Endothelial cell of umbilical vein (primary cell): ENCODE measurements at regions not wholly inside any gene's neighbourhood (a gene's known extent, or its start where the extent isn't known, plus 50 kb on each side); places are given as distances from the start of the nearest gene placed in this dataset.

Experiments
- BruUV-seq: library from RNA; stranded (reverse); fragments of 400-500 nt; replicated peaks from 2 replicates; lab custom pipeline; 2021; lab: Mats Ljungman, UMichigan
- CTCF ChIA-PET: fragments of 300-600, 350-600 bp; sonication (Branson Sonifier 250); formaldehyde crosslinking; loops from one replicate; lab custom pipeline; 2021; ENCODE audit warnings: antibody characterized with exemption, inconsistent platforms; lab: Charles Lee
- POLR2A ChIA-PET: fragments of 300-600, 350-600 bp; sonication (Branson Sonifier 250); formaldehyde crosslinking; loops from one replicate; lab custom pipeline; 2021; ENCODE audit warnings: antibody characterized with exemption, inconsistent platforms; lab: Charles Lee
- DNase-seq: peaks from one replicate; pipeline ENCODE4 v3.0.0-alpha.2; 2011; ENCODE audit warnings: low read depth, low spot score
- FAIRE-seq: peaks from 2 replicates; lab custom pipeline; 2011; peaks lifted over from hg19 to GRCh38; lab: Jason Lieb, UNC
- H2AFZ ChIP-seq: 2 replicates; pipeline ENCODE4 v1.6.0; 2012; ENCODE audit warnings: low read depth, low read length, control low read depth, inconsistent platforms
- H3K27ac ChIP-seq: 2 replicates; pipeline ENCODE4 v1.5.1; 2011; ENCODE audit warnings: low read depth, mild to moderate bottlenecking, control low read depth, low read length, moderate library complexity; ENCODE audit not compliant: insufficient read depth
- H3K27me3 ChIP-seq, 2 experiments: 2 replicates each; pipeline versions ENCODE4 v1.6.0 to v1.6.1; 2011; ENCODE audit warnings: low read length in 2 of 2, mixed read lengths in 1 of 2; ENCODE audit not compliant: control insufficient read depth in 2 of 2, insufficient read depth in 2 of 2
- H3K36me3 ChIP-seq, 2 experiments: 2 replicates in 1 of 2; 3 replicates in 1 of 2; pipeline ENCODE4 v1.5.1; 2011; ENCODE audit warnings: low read length in 2 of 2, mild to moderate bottlenecking in 1 of 2, moderate library complexity in 1 of 2; ENCODE audit not compliant: control insufficient read depth in 2 of 2, insufficient read depth in 2 of 2; ENCODE audit errors: extremely low read depth in 1 of 2
- H3K4me1 ChIP-seq: 3 replicates; pipeline ENCODE4 v1.5.1; 2011; ENCODE audit warnings: mild to moderate bottlenecking, low read length; ENCODE audit not compliant: control insufficient read depth, insufficient read depth; ENCODE audit errors: extremely low read depth
- H3K4me2 ChIP-seq: 2 replicates; pipeline ENCODE4 v1.6.1; 2011; ENCODE audit warnings: low read length, control low read depth, mixed read lengths; ENCODE audit not compliant: insufficient read depth
- H3K4me3 ChIP-seq, 3 experiments: fragments of 200-600 bp in 1 of 3; sonication (generic), shearing (Covaris generic) in 1 of 3; replicated peaks in 1 of 3; 2 replicates each; pipeline ENCODE4 v1.5.1; 2011 to 2016; ENCODE audit warnings: control low read depth in 3 of 3, low read length in 3 of 3, mild to moderate bottlenecking in 2 of 3, inconsistent platforms in 1 of 3, low read depth in 1 of 3, moderate library complexity in 1 of 3; ENCODE audit not compliant: insufficient read depth in 1 of 3
- H3K79me2 ChIP-seq: 2 replicates; pipeline ENCODE4 v1.6.0; 2012; ENCODE audit warnings: low read length, inconsistent platforms; ENCODE audit not compliant: control insufficient read depth, insufficient read depth
- H3K9ac ChIP-seq: replicated peaks from 2 replicates; pipeline ENCODE3; 2011; ENCODE audit warnings: low read length, control low read depth; ENCODE audit not compliant: insufficient read depth; ENCODE audit errors: extremely low read depth
- H3K9me1 ChIP-seq: replicated peaks from 3 replicates; pipeline ENCODE4 v1.6.0; 2011; ENCODE audit warnings: mild to moderate bottlenecking, low read length; ENCODE audit not compliant: control insufficient read depth, insufficient read depth; ENCODE audit errors: extremely low read depth
- H3K9me3 ChIP-seq: replicated peaks from 2 replicates; pipeline ENCODE4 v1.5.1; 2012; ENCODE audit warnings: low read length, inconsistent platforms; ENCODE audit not compliant: control insufficient read depth, insufficient read depth
- H4K20me1 ChIP-seq: replicated peaks from 2 replicates; pipeline ENCODE3; 2011; ENCODE audit warnings: mild to moderate bottlenecking, low read length; ENCODE audit not compliant: control insufficient read depth, insufficient read depth; ENCODE audit errors: extremely low read depth
- CTCF ChIP-seq, 2 donors: IDR thresholded peaks; 1 replicate in 1 of 2; 2 replicates in 1 of 2; pipeline ENCODE4 v1.5.1; 2011; ENCODE audit warnings: low read length in 2 of 2, mild to moderate bottlenecking in 2 of 2, moderate library complexity in 2 of 2, control low read depth in 1 of 2, inconsistent platforms in 1 of 2, low read depth in 1 of 2; ENCODE audit not compliant: insufficient read depth in 1 of 2; ENCODE audit errors: extremely low read depth in 1 of 2
- EZH2 ChIP-seq: IDR thresholded peaks from 2 replicates; pipeline ENCODE4 v1.6.1; 2012; ENCODE audit warnings: borderline replicate concordance, low read depth, mild to moderate bottlenecking, moderate library complexity, low read length, inconsistent platforms; ENCODE audit not compliant: severe bottlenecking
- FOS ChIP-seq: IDR thresholded peaks from 2 replicates; pipeline ENCODE4 v1.6.1; 2011; ENCODE audit warnings: mild to moderate bottlenecking, low read length, moderate library complexity, borderline replicate concordance; ENCODE audit not compliant: insufficient read depth
- GATA2 ChIP-seq: IDR thresholded peaks from 2 replicates; pipeline ENCODE4 v1.7.0; 2011; ENCODE audit warnings: low read depth, mild to moderate bottlenecking, moderate library complexity, mixed read lengths, low read length; ENCODE audit not compliant: insufficient read length, insufficient read depth
- JUN ChIP-seq: IDR thresholded peaks from 2 replicates; pipeline ENCODE4 v1.6.1; 2011; ENCODE audit warnings: borderline replicate concordance, low read depth; ENCODE audit not compliant: insufficient read length, insufficient read depth
- MAX ChIP-seq: IDR thresholded peaks from 2 replicates; pipeline ENCODE4 v1.6.1; 2011; ENCODE audit not compliant: insufficient read depth, insufficient read length
- MYC ChIP-seq: IDR thresholded peaks from one replicate; pipeline ENCODE4 v1.6.1; 2011; ENCODE audit warnings: mild to moderate bottlenecking, low read depth, low read length
- POLR2A ChIP-seq: IDR thresholded peaks from 2 replicates; pipeline ENCODE4 v1.6.1; 2012; ENCODE audit warnings: low read depth, mild to moderate bottlenecking, control low read depth, low read length
- POLR2AphosphoS5 ChIP-seq: IDR thresholded peaks from 2 replicates; pipeline ENCODE4 v1.6.1; 2012; ENCODE audit warnings: low read depth, mild to moderate bottlenecking, control low read depth, low read length, moderate library complexity; ENCODE audit not compliant: insufficient read depth
- dilution Hi-C: fragments of 300-500 bp; cut with MboI; formaldehyde crosslinking; loops from one replicate; pipeline ENCODE4 v1.15.0; 2019; ENCODE audit warnings: low sequenced_read_pairs; ENCODE audit not compliant: extremely low pct_ligation_motif_present
- intact Hi-C: fragments of 100-400 bp; cut with micrococcal nuclease; formaldehyde crosslinking; loops from one replicate; pipeline ENCODE4 v1.10.0; 2022

GRCh38 chr2:65944213-65944612, 490.7 kb upstream of the MEIS1 start:
- H3K27me3 ChIP-seq: no peaks in the 10 kb centered on the region
- no peaks in the 10 kb centered on the region for H3K79me2 ChIP-seq
- no peaks in the 10 kb centered on the region for H4K20me1 ChIP-seq
- POLR2A ChIA-PET: no interaction called here
- H3K9me1 ChIP-seq: no peaks in the 10 kb centered on the region
- CTCF ChIA-PET: no interaction called here
- H3K4me2 ChIP-seq: no peak overlapping the region
- dilution Hi-C loops (no loop called here), intact Hi-C loops (no loop called here)
- H3K9ac ChIP-seq: no peak overlapping the region
- H3K27ac ChIP-seq: no peak overlapping the region
- TF ChIP-seq GATA2 (no peak), MAX (no peak), CTCF (IDR thresholded peaks at IDR 0.05; ENCODE audit: extremely low read depth in 1 of 2, insufficient read depth in 1 of 2, low read depth in 1 of 2, low read length in 2 of 2) (no peak), FOS (no peak), EZH2 (no peak), JUN (no peak), POLR2AphosphoS5 (no peak), POLR2A (no peak), MYC (no peak)
- no peak overlapping the region for H2AFZ ChIP-seq
- FAIRE-seq (no peak), DNase-seq (no peak)
- no peaks in the 10 kb centered on the region for H3K36me3 ChIP-seq
- BruUV-seq: no TSS peak
- no peak overlapping the region for H3K4me3 ChIP-seq
- no peaks in the 10 kb centered on the region for H3K4me1 ChIP-seq
- no peaks in the 10 kb centered on the region for H3K9me3 ChIP-seq
